CD8-positive, alpha-beta memory T cell (primary cell): ENCODE measurements at regions not wholly inside any gene's neighbourhood (a gene's known extent, or its start where the extent isn't known, plus 50 kb on each side); places are given as distances from the start of the nearest gene placed in this dataset.

Source experiments
- CTCF ChIA-PET: fragments of 350-600 bp; sonication (Branson Sonifier 250); formaldehyde crosslinking; loops from one replicate; lab custom pipeline; 2021; ENCODE audit warnings: antibody characterized with exemption; lab: Charles Lee
- POLR2A ChIA-PET: fragments of 350-600 bp; sonication (Branson Sonifier 250); formaldehyde crosslinking; loops from one replicate; lab custom pipeline; 2021; ENCODE audit warnings: antibody characterized with exemption; lab: Charles Lee
- DNase-seq, 5 donors: peaks; one replicate each; pipeline versions ENCODE4 v3.0.0 to v3.0.0-alpha.2; 2020 to 2022; ENCODE audit warnings: mixed read lengths in 1 of 5
- H3K27ac ChIP-seq: one replicate; pipeline ENCODE4 v1.7.0; 2013; ENCODE audit warnings: low read depth, mild to moderate bottlenecking, low read length, moderate library complexity
- H3K27me3 ChIP-seq: 2 replicates; pipeline ENCODE4 v1.7.0; 2013; ENCODE audit warnings: low read length, mild to moderate bottlenecking; ENCODE audit not compliant: insufficient read depth, poor library complexity, severe bottlenecking
- H3K36me3 ChIP-seq: 2 replicates; pipeline ENCODE4 v1.7.0; 2013; ENCODE audit warnings: mild to moderate bottlenecking, low read length, moderate library complexity; ENCODE audit not compliant: insufficient read depth
- H3K4me1 ChIP-seq: 2 replicates; pipeline ENCODE4 v1.7.0; 2013; ENCODE audit warnings: mild to moderate bottlenecking, low read length, moderate library complexity; ENCODE audit not compliant: insufficient read depth
- H3K4me3 ChIP-seq: 2 replicates; pipeline ENCODE4 v1.7.0; 2013; ENCODE audit warnings: mild to moderate bottlenecking, low read length
- H3K9me3 ChIP-seq: 2 replicates; pipeline ENCODE4 v1.7.0; 2013; ENCODE audit warnings: mild to moderate bottlenecking, low read length
- H3K27ac Mint-ChIP-seq, 8 donors: one replicate each; pipeline ENCODE4 v1.8.0; 2020 to 2021; ENCODE audit warnings: mixed read lengths in 8 of 8, mild to moderate bottlenecking in 6 of 8, inconsistent platforms in 3 of 8, moderate library complexity in 3 of 8
- H3K27me3 Mint-ChIP-seq, 2 donors: one replicate each; pipeline ENCODE4 v1.8.0; 2020 to 2021; ENCODE audit warnings: mixed read lengths in 2 of 2, mild to moderate bottlenecking in 1 of 2, moderate library complexity in 1 of 2
- H3K36me3 Mint-ChIP-seq, 3 donors: one replicate each; pipeline ENCODE4 v1.8.0; 2020 to 2021; ENCODE audit warnings: mixed read lengths in 3 of 3, inconsistent platforms in 1 of 3, mild to moderate bottlenecking in 1 of 3
- H3K4me1 Mint-ChIP-seq, 3 donors: one replicate each; pipeline ENCODE4 v1.8.0; 2020 to 2021; ENCODE audit warnings: mixed read lengths in 3 of 3, inconsistent platforms in 1 of 3, mild to moderate bottlenecking in 1 of 3
- H3K4me3 Mint-ChIP-seq, 7 donors: one replicate each; pipeline ENCODE4 v1.8.0; 2020 to 2021; ENCODE audit warnings: mixed read lengths in 7 of 7, mild to moderate bottlenecking in 6 of 7, moderate library complexity in 4 of 7, inconsistent platforms in 2 of 7
- H3K9me3 Mint-ChIP-seq, 5 donors: one replicate each; pipeline ENCODE4 v1.8.0; 2020 to 2022; ENCODE audit warnings: mixed read lengths in 5 of 5, mild to moderate bottlenecking in 3 of 5, moderate library complexity in 2 of 5, inconsistent platforms in 1 of 5

DNA sequence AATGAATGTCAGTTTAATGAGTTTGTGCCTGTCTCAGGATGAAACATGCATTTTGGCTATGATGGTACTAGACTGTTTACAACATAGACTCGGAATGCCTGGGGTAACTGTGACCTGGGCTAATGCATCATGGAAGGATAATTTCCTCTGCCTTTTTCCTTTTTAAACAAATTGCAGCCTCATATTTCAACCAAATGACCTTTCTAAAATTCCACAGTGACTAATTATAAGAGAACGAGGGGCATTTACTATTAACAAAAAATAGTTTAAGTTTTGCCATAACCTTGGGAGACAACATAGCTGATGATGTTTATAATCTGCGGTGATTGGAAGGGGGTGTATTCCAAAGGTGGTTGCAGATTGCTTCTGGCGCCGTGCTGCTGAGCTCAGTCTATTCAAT is 1140.5 kb downstream of the GALC start:
- no peaks in the 10 kb centered on the region for H3K4me1 Mint-ChIP-seq
- DNase-seq = no peak
- no peaks in the 10 kb centered on the region for H3K36me3 Mint-ChIP-seq
- Histone ChIP-seq H3K36me3 (no peaks in the 10 kb centered on the region), H3K27me3 (no peaks in the 10 kb centered on the region), H3K4me1 (no peaks in the 10 kb centered on the region), H3K9me3 (no peaks in the 10 kb centered on the region), H3K4me3 (no peak overlapping the region), H3K27ac (no peak overlapping the region)
- H3K27me3 Mint-ChIP-seq = no peaks in the 10 kb centered on the region
- H3K4me3 Mint-ChIP-seq = no peak overlapping the region
- H3K27ac Mint-ChIP-seq = no peak overlapping the region
- H3K9me3 Mint-ChIP-seq = peaks cover 2 to 17% (median 7%) of the 10 kb centered on the region in 5 donors
- POLR2A ChIA-PET = no interaction called here
- CTCF ChIA-PET = no interaction called here

DNA sequence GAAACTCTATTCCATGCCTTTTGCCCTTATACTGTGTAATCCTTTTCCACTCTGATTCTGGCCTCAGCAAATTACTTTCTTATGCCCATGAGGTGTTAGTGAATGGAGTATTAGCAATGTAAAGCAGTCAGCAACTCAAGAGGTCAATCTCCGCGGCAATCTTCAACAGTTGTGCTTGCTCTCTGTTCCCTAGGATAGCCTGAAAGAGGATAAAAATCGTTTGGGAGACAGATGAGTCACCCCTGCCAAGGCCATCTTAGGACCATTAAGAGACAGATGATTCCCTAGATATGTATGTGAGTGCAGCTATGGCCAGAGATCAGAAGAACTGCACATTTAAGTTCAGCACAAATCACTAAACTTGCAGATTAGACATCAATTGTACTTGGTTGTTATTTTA is 1145.8 kb downstream of the GALC start:
- no peaks in the 10 kb centered on the region for H3K4me1 ChIP-seq
- no peaks in the 10 kb centered on the region for H3K27me3 ChIP-seq
- no peaks in the 10 kb centered on the region for H3K9me3 ChIP-seq
- no peaks in the 10 kb centered on the region for H3K36me3 ChIP-seq
- ChIA-PET POLR2A (no interaction called here), CTCF (no interaction called here)
- peaks cover 0 to 23% (median 2%) of the 10 kb centered on the region in 5 donors for H3K9me3 Mint-ChIP-seq
- H3K27me3 Mint-ChIP-seq = no peaks in the 10 kb centered on the region
- no peak overlapping the region for H3K4me3 ChIP-seq
- H3K4me1 Mint-ChIP-seq = no peaks in the 10 kb centered on the region
- DNase-seq = no peak
- no peak overlapping the region for H3K27ac Mint-ChIP-seq
- no peak overlapping the region for H3K4me3 Mint-ChIP-seq
- H3K27ac ChIP-seq = no peak overlapping the region
- no peaks in the 10 kb centered on the region for H3K36me3 Mint-ChIP-seq

DNA sequence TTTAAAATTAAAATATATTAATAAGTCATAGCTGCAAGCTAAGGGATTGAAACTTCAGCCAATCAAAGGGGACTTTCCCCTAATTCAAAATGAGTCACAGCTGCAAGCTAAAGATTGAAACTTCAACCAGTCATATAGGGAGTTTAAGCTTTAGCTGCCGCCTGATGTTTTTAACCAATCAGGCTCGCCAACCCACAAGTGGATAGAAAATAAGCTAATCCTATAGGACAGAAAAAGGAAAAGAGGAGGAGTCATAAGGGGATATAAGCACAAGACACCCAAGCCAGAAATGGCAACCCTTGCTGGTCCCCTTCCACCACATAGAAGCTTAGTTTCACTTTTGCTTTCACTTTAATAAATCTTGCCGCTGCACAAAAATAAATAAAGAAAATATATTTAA is 1154.6 kb downstream of the GALC start:
- POLR2A ChIA-PET = no interaction called here
- Mint-ChIP-seq H3K4me3 (no peak overlapping the region), H3K4me1 (no peaks in the 10 kb centered on the region), H3K27ac (no peak overlapping the region), H3K36me3 (no peaks in the 10 kb centered on the region), H3K9me3 (peaks cover 0 to 41% (median 11%) of the 10 kb centered on the region in 5 donors), H3K27me3 (no peaks in the 10 kb centered on the region)
- H3K36me3 ChIP-seq = no peaks in the 10 kb centered on the region
- H3K9me3 ChIP-seq = no peaks in the 10 kb centered on the region
- no peaks in the 10 kb centered on the region for H3K4me1 ChIP-seq
- H3K4me3 ChIP-seq = no peak overlapping the region
- no peak overlapping the region for H3K27ac ChIP-seq
- no peaks in the 10 kb centered on the region for H3K27me3 ChIP-seq
- DNase-seq = no peak
- CTCF ChIA-PET = no interaction called here

DNA sequence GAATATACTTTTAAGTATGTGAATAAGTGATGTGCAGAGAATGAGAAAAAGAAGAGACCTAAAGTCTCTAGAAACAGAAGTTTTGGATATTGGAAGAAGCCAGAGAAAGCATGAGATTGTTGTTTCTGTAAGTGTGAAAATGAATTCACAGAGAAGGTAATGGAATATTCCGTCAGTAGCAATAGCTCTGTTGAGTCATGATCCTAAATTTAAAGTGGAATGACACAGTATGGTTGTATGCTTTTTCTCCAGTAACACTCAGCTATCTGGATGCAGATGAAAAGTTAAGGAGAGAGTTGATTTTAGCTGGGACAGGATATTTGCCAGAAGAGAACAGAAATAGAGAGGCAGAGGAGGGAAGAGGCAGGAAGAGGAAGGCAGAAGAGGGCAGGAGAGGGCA is 1166.3 kb downstream of the GALC start:
- ChIA-PET POLR2A (no interaction called here), CTCF (no interaction called here)
- Histone ChIP-seq H3K4me1 (no peaks in the 10 kb centered on the region), H3K36me3 (no peaks in the 10 kb centered on the region), H3K9me3 (no peaks in the 10 kb centered on the region), H3K4me3 (no peak overlapping the region), H3K27me3 (no peaks in the 10 kb centered on the region), H3K27ac (no peak overlapping the region)
- Mint-ChIP-seq H3K27ac (no peak overlapping the region), H3K4me1 (no peaks in the 10 kb centered on the region), H3K4me3 (no peak overlapping the region), H3K9me3 (peaks cover 0 to 34% (median 4%) of the 10 kb centered on the region in 5 donors), H3K36me3 (peaks cover 0 to 1% (median 0%) of the 10 kb centered on the region in 3 donors), H3K27me3 (no peaks in the 10 kb centered on the region)
- DNase-seq = no peak

DNA sequence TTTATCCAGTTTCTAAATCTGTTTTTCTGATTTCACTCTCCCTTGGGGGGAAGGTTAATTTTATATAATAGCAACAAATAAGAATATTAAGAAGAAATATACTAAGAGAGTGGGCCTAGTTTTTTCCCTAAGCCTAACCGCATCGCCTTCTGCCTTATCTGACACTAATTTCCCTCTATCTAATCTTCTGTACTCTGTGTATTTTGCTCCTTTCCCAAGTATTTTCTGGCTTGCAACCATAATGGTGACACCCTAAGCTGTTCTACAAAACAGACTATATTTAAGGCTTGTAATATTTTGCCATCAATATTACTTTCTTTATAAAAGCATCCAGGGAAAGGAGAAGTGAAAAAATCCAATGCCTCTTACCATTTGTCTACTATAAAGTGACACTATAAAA is 1168.8 kb downstream of the GALC start:
- DNase-seq = no peak
- Histone ChIP-seq H3K9me3 (no peaks in the 10 kb centered on the region), H3K27ac (no peak overlapping the region), H3K36me3 (no peaks in the 10 kb centered on the region), H3K4me1 (no peaks in the 10 kb centered on the region), H3K27me3 (no peaks in the 10 kb centered on the region), H3K4me3 (no peak overlapping the region)
- ChIA-PET CTCF (no interaction called here), POLR2A (no interaction called here)
- H3K27ac Mint-ChIP-seq = no peak overlapping the region
- H3K4me1 Mint-ChIP-seq = no peaks in the 10 kb centered on the region
- peaks cover 0 to 1% (median 0%) of the 10 kb centered on the region in 3 donors for H3K36me3 Mint-ChIP-seq
- H3K9me3 Mint-ChIP-seq = peaks cover 2 to 41% (median 4%) of the 10 kb centered on the region in 5 donors
- no peaks in the 10 kb centered on the region for H3K27me3 Mint-ChIP-seq
- H3K4me3 Mint-ChIP-seq = no peak overlapping the region

DNA sequence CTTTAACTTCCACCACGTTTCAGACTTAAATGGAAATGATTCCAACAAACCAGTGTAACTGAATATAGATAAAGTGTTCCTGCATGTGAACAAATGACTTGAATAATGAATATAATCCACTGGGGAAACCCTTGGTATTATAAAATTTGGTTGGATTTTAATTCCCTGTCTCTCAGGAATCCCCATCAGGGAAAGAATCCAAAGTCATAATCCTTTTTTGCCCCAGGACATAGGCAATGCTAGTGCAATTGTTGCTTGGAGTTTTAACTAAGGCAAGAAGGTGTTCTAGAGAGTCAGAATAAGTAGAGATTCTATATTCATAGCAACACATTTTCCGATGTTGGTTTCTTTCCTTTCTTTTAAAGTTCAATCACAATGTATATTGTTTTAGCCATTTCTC is 1169.4 kb downstream of the GALC start:
- no peaks in the 10 kb centered on the region for H3K27me3 Mint-ChIP-seq
- POLR2A ChIA-PET = no interaction called here

DNA sequence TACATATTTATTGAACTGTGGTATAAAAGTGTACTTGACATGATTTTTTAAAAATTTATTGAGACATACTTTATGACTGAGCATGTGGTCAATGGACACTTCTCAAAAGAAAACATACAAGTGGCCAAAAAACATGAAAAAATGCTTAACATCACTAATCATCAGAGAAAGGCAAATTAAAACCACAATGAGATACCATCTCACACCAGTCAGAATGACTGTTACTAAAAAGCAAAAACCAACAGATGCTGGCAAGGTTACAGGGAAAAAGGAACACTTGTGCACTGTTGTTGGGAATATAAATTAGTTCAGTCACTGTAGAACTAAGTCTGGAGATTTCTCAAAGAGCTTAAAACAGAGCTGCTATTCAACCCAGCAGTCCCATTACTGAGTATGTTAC is 1177.6 kb downstream of the GALC start:
- peaks cover 2 to 41% (median 13%) of the 10 kb centered on the region in 5 donors for H3K9me3 Mint-ChIP-seq
- DNase-seq = no peak
- no peak overlapping the region for H3K4me3 Mint-ChIP-seq
- Histone ChIP-seq H3K4me3 (no peak overlapping the region), H3K4me1 (no peaks in the 10 kb centered on the region), H3K27ac (no peak overlapping the region), H3K36me3 (no peaks in the 10 kb centered on the region), H3K9me3 (no peaks in the 10 kb centered on the region), H3K27me3 (no peaks in the 10 kb centered on the region)
- H3K36me3 Mint-ChIP-seq = peaks cover 0 to 1% (median 0%) of the 10 kb centered on the region in 3 donors
- H3K4me1 Mint-ChIP-seq = no peaks in the 10 kb centered on the region
- CTCF ChIA-PET = no interaction called here
- peaks cover 0 to 1% of the 10 kb centered on the region in 2 donors for H3K27me3 Mint-ChIP-seq
- POLR2A ChIA-PET = no interaction called here
- H3K27ac Mint-ChIP-seq = no peak overlapping the region

More for the DNA sequence above, 1169.4 kb downstream of the GALC start:
- H3K4me3 ChIP-seq = no peak overlapping the region
- H3K36me3 Mint-ChIP-seq = peaks cover 0 to 1% (median 0%) of the 10 kb centered on the region in 3 donors
- no peaks in the 10 kb centered on the region for H3K4me1 Mint-ChIP-seq
- CTCF ChIA-PET = no interaction called here
- H3K4me3 Mint-ChIP-seq = no peak overlapping the region
- H3K27ac Mint-ChIP-seq = no peak overlapping the region
- no peak for DNase-seq
- H3K27ac ChIP-seq = no peak overlapping the region
- H3K9me3 ChIP-seq = no peaks in the 10 kb centered on the region
- no peaks in the 10 kb centered on the region for H3K27me3 ChIP-seq
- peaks cover 2 to 40% (median 4%) of the 10 kb centered on the region in 5 donors for H3K9me3 Mint-ChIP-seq
- no peaks in the 10 kb centered on the region for H3K36me3 ChIP-seq
- H3K4me1 ChIP-seq = no peaks in the 10 kb centered on the region

DNA sequence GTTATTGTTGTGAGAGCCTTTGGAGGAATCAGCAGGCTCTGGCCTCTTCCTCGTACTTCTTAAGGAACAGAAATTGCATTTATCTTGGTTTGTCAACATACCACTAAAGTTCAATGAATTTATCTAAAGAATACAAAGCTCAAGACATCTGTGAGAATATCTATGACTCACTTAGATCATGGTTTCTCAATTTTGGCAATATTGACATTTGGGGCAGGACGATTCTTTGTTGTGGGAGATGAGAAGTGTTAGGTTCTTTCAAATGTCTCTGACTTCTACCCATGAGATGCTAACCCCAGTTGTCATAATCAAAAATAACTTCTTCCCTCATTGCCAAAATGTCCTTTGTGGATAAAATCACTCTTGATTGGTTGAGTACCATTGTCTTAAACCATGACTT is 1190.3 kb downstream of the GALC start:
- Mint-ChIP-seq H3K4me1 (no peaks in the 10 kb centered on the region), H3K9me3 (peaks cover 0 to 29% (median 4%) of the 10 kb centered on the region in 5 donors), H3K27ac (no peak overlapping the region), H3K36me3 (no peaks in the 10 kb centered on the region), H3K27me3 (no peaks in the 10 kb centered on the region), H3K4me3 (no peak overlapping the region)
- DNase-seq = no peak
- H3K9me3 ChIP-seq = no peaks in the 10 kb centered on the region
- H3K4me3 ChIP-seq = no peak overlapping the region
- no peaks in the 10 kb centered on the region for H3K36me3 ChIP-seq
- no peaks in the 10 kb centered on the region for H3K4me1 ChIP-seq
- ChIA-PET POLR2A (no interaction called here), CTCF (no interaction called here)
- no peak overlapping the region for H3K27ac ChIP-seq
- no peaks in the 10 kb centered on the region for H3K27me3 ChIP-seq

DNA sequence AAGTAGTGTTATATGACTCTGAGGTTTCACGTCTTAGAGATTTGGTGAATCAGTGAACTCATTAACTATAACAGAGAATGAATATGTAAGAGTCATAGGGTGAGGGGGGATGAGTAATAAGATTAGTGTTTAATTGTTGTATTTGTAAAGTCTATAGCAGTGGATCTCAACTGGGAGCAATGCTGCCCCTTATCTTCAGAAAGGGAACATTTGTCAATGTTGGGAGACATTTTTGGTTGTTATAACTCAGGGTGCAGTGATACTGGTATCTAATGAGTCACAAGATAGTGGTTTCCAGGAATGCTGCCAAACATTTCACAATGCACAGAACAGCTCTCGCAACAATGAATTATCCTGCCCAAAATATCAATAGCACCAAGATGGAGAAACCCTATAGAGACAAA is 1193.7 kb downstream of the GALC start:
- no peaks in the 10 kb centered on the region for H3K4me1 ChIP-seq
- Mint-ChIP-seq H3K36me3 (no peaks in the 10 kb centered on the region), H3K4me1 (no peaks in the 10 kb centered on the region), H3K9me3 (peaks cover 0 to 30% (median 4%) of the 10 kb centered on the region in 5 donors), H3K27me3 (no peaks in the 10 kb centered on the region), H3K27ac (no peak overlapping the region), H3K4me3 (no peak overlapping the region)
- CTCF ChIA-PET = no interaction called here
- H3K36me3 ChIP-seq = no peaks in the 10 kb centered on the region
- H3K9me3 ChIP-seq = no peaks in the 10 kb centered on the region
- no peaks in the 10 kb centered on the region for H3K27me3 ChIP-seq
- POLR2A ChIA-PET = no interaction called here
- H3K27ac ChIP-seq = no peak overlapping the region
- DNase-seq = no peak
- H3K4me3 ChIP-seq = no peak overlapping the region
